ENCODE measurements at regions not wholly inside any gene's neighbourhood (a gene's known extent, or its start where the extent isn't known, plus 50 kb on each side); places are given as distances from the start of the nearest gene placed in this dataset.

DNA sequence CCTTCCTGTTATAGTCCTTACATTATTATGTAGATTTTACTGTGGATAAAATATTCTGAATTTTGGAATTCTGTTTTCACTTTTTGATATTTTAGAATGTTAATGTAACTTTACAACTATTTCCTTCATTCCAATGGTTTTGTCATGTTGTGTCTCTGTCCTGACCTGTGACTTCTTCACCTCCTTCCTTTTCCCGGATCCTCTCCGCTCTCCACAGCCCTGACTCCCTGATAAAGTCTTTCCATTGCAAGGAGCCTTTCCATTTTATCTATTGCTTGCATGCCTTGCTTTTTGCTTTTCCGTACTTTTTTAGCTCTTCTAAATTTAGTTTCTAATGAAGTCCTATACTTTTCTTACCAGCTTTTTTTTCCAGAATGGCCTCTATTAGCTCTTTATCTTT, 117.6 kb upstream of the ARRDC3 start:
- H3K4me1 Mint-ChIP-seq: peaks cover 0 to 5% (median 0%) of the 10 kb centered on the region in 4 donors
- peak overlapping the region in 1 of 3 donors; percentile 70 for H3K27ac Mint-ChIP-seq
- ATAC-seq (ENCODE audit: low read depth in 2 of 2): no peak

GRCh38 chr5:91499943-91500531, 116.9 kb upstream of the ARRDC3 start:
- Mint-ChIP-seq H3K27ac (no peak overlapping the region), H3K27me3 (peaks cover 5% of the 10 kb centered on the region), H3K4me1 (peaks cover 3 to 12% (median 5%) of the 10 kb centered on the region in 4 donors), H3K4me3 (no peak overlapping the region), H3K36me3 (no peaks in the 10 kb centered on the region), H3K9me3 (no peaks in the 10 kb centered on the region)
- Histone ChIP-seq H3K27me3 (ENCODE audit: control insufficient read depth, insufficient read depth, low read length) (no peaks in the 10 kb centered on the region), H3K36me3 (ENCODE audit: control insufficient read depth, insufficient read depth, low read length) (no peaks in the 10 kb centered on the region), H3K27ac (ENCODE audit: insufficient read depth, low read length, poor library complexity, severe bottlenecking) (no peak overlapping the region), H3K9me3 (ENCODE audit: control insufficient read depth in 2 of 2, low read length in 2 of 2) (no peaks in the 10 kb centered on the region), H3K4me1 (ENCODE audit: control insufficient read depth, insufficient read depth, low read length, poor library complexity, severe bottlenecking) (no peaks in the 10 kb centered on the region), H3K4me3 (ENCODE audit: low read depth, low read length) (no peak overlapping the region)
- ATAC-seq (ENCODE audit: low read depth in 2 of 2): no peak
- DNase-seq: peak in 2 of 3 donors; percentile 45 to 59

More for the DNA sequence above, 117.6 kb upstream of the ARRDC3 start:
- DNase-seq: no peak
- Histone ChIP-seq H3K9me3 (ENCODE audit: control insufficient read depth in 2 of 2, low read length in 2 of 2) (no peaks in the 10 kb centered on the region), H3K27me3 (ENCODE audit: control insufficient read depth, insufficient read depth, low read length) (no peaks in the 10 kb centered on the region), H3K4me1 (ENCODE audit: control insufficient read depth, insufficient read depth, low read length, poor library complexity, severe bottlenecking) (no peaks in the 10 kb centered on the region), H3K27ac (ENCODE audit: insufficient read depth, low read length, poor library complexity, severe bottlenecking) (no peak overlapping the region), H3K36me3 (ENCODE audit: control insufficient read depth, insufficient read depth, low read length) (no peaks in the 10 kb centered on the region), H3K4me3 (ENCODE audit: low read depth, low read length) (no peak overlapping the region)
- Mint-ChIP-seq H3K27me3 (peaks cover 5% of the 10 kb centered on the region), H3K4me3 (no peak overlapping the region), H3K9me3 (no peaks in the 10 kb centered on the region), H3K36me3 (no peaks in the 10 kb centered on the region)

GRCh38 chr5:91495699-91496098, 112.6 kb upstream of the ARRDC3 start:
- Histone ChIP-seq H3K4me1 (ENCODE audit: control insufficient read depth, insufficient read depth, low read length, poor library complexity, severe bottlenecking) (peaks cover 17% of the 10 kb centered on the region), H3K27me3 (ENCODE audit: control insufficient read depth, insufficient read depth, low read length) (no peaks in the 10 kb centered on the region), H3K27ac (ENCODE audit: insufficient read depth, low read length, poor library complexity, severe bottlenecking) (no peak overlapping the region), H3K4me3 (ENCODE audit: low read depth, low read length) (peak overlapping the region; percentile 19), H3K9me3 (ENCODE audit: control insufficient read depth in 2 of 2, low read length in 2 of 2) (no peaks in the 10 kb centered on the region), H3K36me3 (ENCODE audit: control insufficient read depth, insufficient read depth, low read length) (no peaks in the 10 kb centered on the region)
- no peak for ATAC-seq (ENCODE audit: low read depth in 2 of 2)
- H3K36me3 Mint-ChIP-seq: no peaks in the 10 kb centered on the region
- H3K9me3 Mint-ChIP-seq: no peaks in the 10 kb centered on the region
- H3K4me1 Mint-ChIP-seq: peaks cover 21 to 43% (median 36%) of the 10 kb centered on the region in 4 donors
- H3K4me3 Mint-ChIP-seq: peak overlapping the region in 1 of 4 donors; percentile 32
- DNase-seq: no peak
- H3K27ac Mint-ChIP-seq: no peak overlapping the region
- H3K27me3 Mint-ChIP-seq: peaks cover 1% of the 10 kb centered on the region

DNA sequence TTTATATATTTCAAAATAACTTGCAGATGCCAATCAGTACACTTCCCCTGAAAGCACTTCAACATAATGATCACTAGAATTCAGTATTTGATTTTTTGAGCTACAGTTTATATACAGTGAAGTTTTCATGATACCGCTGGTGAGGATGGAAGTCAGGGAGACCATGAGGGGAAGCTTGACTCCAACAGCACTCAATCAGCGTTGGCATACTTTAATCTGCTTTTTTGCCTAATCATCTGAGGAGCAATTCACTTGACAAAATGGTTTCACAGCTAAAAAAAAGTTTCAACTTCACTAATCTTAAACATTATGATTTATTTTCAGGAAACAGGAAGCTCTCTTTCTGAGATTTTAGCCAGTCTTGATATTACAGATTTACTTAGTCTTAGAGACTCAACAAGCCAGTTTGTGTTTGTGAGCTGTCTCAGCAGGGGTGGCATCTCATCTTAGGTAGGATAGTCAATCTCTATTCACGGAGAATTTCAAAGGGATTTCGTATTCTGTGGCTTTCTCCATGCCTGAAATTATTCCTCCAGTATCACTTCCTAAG, 111.4 kb upstream of the ARRDC3 start:
- DNase-seq: peak in 1 of 3 donors; percentile 45
- no peaks in the 10 kb centered on the region for H3K36me3 Mint-ChIP-seq
- peaks cover 17% of the 10 kb centered on the region for H3K4me1 ChIP-seq (ENCODE audit: control insufficient read depth, insufficient read depth, low read length, poor library complexity, severe bottlenecking)
- H3K27me3 Mint-ChIP-seq: no peaks in the 10 kb centered on the region
- H3K36me3 ChIP-seq (ENCODE audit: control insufficient read depth, insufficient read depth, low read length): no peaks in the 10 kb centered on the region
- H3K4me3 Mint-ChIP-seq: peak overlapping the region in 2 of 4 donors; percentile 23 to 45
- peaks cover 21 to 43% (median 33%) of the 10 kb centered on the region in 4 donors for H3K4me1 Mint-ChIP-seq
- H3K4me3 ChIP-seq (ENCODE audit: low read depth, low read length): peak overlapping the region; percentile 23
- no peaks in the 10 kb centered on the region for H3K9me3 Mint-ChIP-seq
- H3K27ac Mint-ChIP-seq: peak overlapping the region in 2 of 3 donors; percentile 13 to 67
- no peak overlapping the region for H3K27ac ChIP-seq (ENCODE audit: insufficient read depth, low read length, poor library complexity, severe bottlenecking)
- ATAC-seq (ENCODE audit: low read depth in 2 of 2): no peak
- no peaks in the 10 kb centered on the region for H3K9me3 ChIP-seq (ENCODE audit: control insufficient read depth in 2 of 2, low read length in 2 of 2)
- no peaks in the 10 kb centered on the region for H3K27me3 ChIP-seq (ENCODE audit: control insufficient read depth, insufficient read depth, low read length)

DNA sequence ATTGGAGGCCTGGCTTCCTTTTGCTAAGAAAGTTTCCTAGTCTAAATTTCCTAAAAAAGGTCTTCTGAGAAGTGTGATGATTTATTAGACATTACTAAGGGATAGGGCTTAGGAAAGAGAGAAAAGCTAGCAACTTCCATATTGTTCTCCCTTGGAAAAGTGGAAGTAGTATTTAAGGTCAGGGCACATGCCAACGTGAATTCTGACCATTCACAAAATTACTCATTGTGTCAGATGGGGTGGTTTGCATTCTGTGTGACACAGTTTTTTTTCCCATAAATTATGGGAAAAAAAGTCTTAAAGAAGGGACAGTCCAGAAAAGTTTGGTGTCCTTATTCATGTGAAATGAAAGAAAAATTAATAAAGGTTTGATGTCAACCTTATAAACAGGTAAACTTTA, 110.0 kb upstream of the ARRDC3 start:
- H3K27me3 Mint-ChIP-seq: no peaks in the 10 kb centered on the region

GRCh38 chr5:91491229-91491628, 108.1 kb upstream of the ARRDC3 start:
- Histone ChIP-seq H3K36me3 (ENCODE audit: control insufficient read depth, insufficient read depth, low read length) (no peaks in the 10 kb centered on the region), H3K4me3 (ENCODE audit: low read depth, low read length) (no peak overlapping the region), H3K27ac (ENCODE audit: insufficient read depth, low read length, poor library complexity, severe bottlenecking) (no peak overlapping the region), H3K9me3 (ENCODE audit: control insufficient read depth in 2 of 2, low read length in 2 of 2) (no peaks in the 10 kb centered on the region), H3K4me1 (ENCODE audit: control insufficient read depth, insufficient read depth, low read length, poor library complexity, severe bottlenecking) (peaks cover 17% of the 10 kb centered on the region), H3K27me3 (ENCODE audit: control insufficient read depth, insufficient read depth, low read length) (no peaks in the 10 kb centered on the region)
- DNase-seq (no peak), ATAC-seq (ENCODE audit: low read depth in 2 of 2) (no peak)
- no peak overlapping the region for H3K4me3 Mint-ChIP-seq
- H3K9me3 Mint-ChIP-seq: peaks cover 0 to 2% (median 0%) of the 10 kb centered on the region in 7 donors
- H3K27me3 Mint-ChIP-seq: peaks cover 4% of the 10 kb centered on the region
- H3K36me3 Mint-ChIP-seq: no peaks in the 10 kb centered on the region
- H3K4me1 Mint-ChIP-seq: peaks cover 21 to 43% (median 36%) of the 10 kb centered on the region in 4 donors
- H3K27ac Mint-ChIP-seq: peak overlapping the region in 2 of 3 donors; percentile 1 to 17

More for the DNA sequence above, 110.0 kb upstream of the ARRDC3 start:
- no peak overlapping the region for H3K27ac ChIP-seq (ENCODE audit: insufficient read depth, low read length, poor library complexity, severe bottlenecking)
- Mint-ChIP-seq H3K9me3 (peaks cover 0 to 2% (median 0%) of the 10 kb centered on the region in 7 donors), H3K36me3 (no peaks in the 10 kb centered on the region), H3K27ac (peak overlapping the region in 2 of 3 donors; percentile 5 to 44), H3K4me3 (peak overlapping the region; percentile 28 to 70 (median 60)), H3K4me1 (peaks cover 21 to 43% (median 36%) of the 10 kb centered on the region in 4 donors)
- no peaks in the 10 kb centered on the region for H3K27me3 ChIP-seq (ENCODE audit: control insufficient read depth, insufficient read depth, low read length)
- H3K9me3 ChIP-seq (ENCODE audit: control insufficient read depth in 2 of 2, low read length in 2 of 2): no peaks in the 10 kb centered on the region
- no peak for DNase-seq
- no peak for ATAC-seq (ENCODE audit: low read depth in 2 of 2)
- H3K4me1 ChIP-seq (ENCODE audit: control insufficient read depth, insufficient read depth, low read length, poor library complexity, severe bottlenecking): peaks cover 17% of the 10 kb centered on the region
- no peaks in the 10 kb centered on the region for H3K36me3 ChIP-seq (ENCODE audit: control insufficient read depth, insufficient read depth, low read length)
- peak overlapping the region; percentile 64 for H3K4me3 ChIP-seq (ENCODE audit: low read depth, low read length)

GRCh38 chr5:91490316-91490715, 107.2 kb upstream of the ARRDC3 start:
- DNase-seq (no peak), ATAC-seq (ENCODE audit: low read depth in 2 of 2) (no peak)
- Histone ChIP-seq H3K27me3 (ENCODE audit: control insufficient read depth, insufficient read depth, low read length) (no peaks in the 10 kb centered on the region), H3K4me3 (ENCODE audit: low read depth, low read length) (no peak overlapping the region), H3K9me3 (ENCODE audit: control insufficient read depth in 2 of 2, low read length in 2 of 2) (no peaks in the 10 kb centered on the region), H3K27ac (ENCODE audit: insufficient read depth, low read length, poor library complexity, severe bottlenecking) (no peak overlapping the region), H3K4me1 (ENCODE audit: control insufficient read depth, insufficient read depth, low read length, poor library complexity, severe bottlenecking) (peaks cover 17% of the 10 kb centered on the region), H3K36me3 (ENCODE audit: control insufficient read depth, insufficient read depth, low read length) (no peaks in the 10 kb centered on the region)
- Mint-ChIP-seq H3K4me3 (no peak overlapping the region), H3K9me3 (peaks cover 0 to 2% (median 0%) of the 10 kb centered on the region in 7 donors), H3K27ac (no peak overlapping the region), H3K27me3 (peaks cover 4% of the 10 kb centered on the region), H3K4me1 (peaks cover 21 to 40% (median 33%) of the 10 kb centered on the region in 4 donors), H3K36me3 (no peaks in the 10 kb centered on the region)

DNA sequence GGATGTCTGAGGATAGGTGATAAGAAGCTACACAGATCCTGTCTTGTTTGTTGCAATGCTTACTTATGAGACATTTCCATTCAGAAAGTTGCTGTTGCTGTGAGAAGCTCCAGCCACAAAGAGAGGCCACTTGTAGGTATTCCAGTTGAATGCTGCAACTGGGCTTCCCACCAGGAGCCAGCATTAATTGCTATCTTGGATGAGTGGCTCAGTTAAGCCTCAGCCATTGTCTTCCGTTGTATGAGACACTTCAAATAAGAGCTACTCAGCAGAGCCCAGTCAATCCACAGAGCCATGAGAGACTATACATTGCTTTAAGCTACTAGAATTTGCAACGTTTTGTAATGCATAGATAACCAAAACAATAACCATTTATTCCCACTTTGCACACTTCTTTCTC, 104.3 kb upstream of the ARRDC3 start:
- Histone ChIP-seq H3K36me3 (ENCODE audit: control insufficient read depth, insufficient read depth, low read length) (no peaks in the 10 kb centered on the region), H3K27me3 (ENCODE audit: control insufficient read depth, insufficient read depth, low read length) (no peaks in the 10 kb centered on the region), H3K4me1 (ENCODE audit: control insufficient read depth, insufficient read depth, low read length, poor library complexity, severe bottlenecking) (peaks cover 2% of the 10 kb centered on the region), H3K27ac (ENCODE audit: insufficient read depth, low read length, poor library complexity, severe bottlenecking) (no peak overlapping the region), H3K9me3 (ENCODE audit: control insufficient read depth in 2 of 2, low read length in 2 of 2) (no peaks in the 10 kb centered on the region), H3K4me3 (ENCODE audit: low read depth, low read length) (no peak overlapping the region)
- H3K27ac Mint-ChIP-seq: no peak overlapping the region
- no peak overlapping the region for H3K4me3 Mint-ChIP-seq
- peaks cover 4% of the 10 kb centered on the region for H3K27me3 Mint-ChIP-seq
- no peak for DNase-seq
- peaks cover 6 to 18% (median 12%) of the 10 kb centered on the region in 4 donors for H3K4me1 Mint-ChIP-seq
- peaks cover 0 to 2% (median 0%) of the 10 kb centered on the region in 7 donors for H3K9me3 Mint-ChIP-seq
- H3K36me3 Mint-ChIP-seq: no peaks in the 10 kb centered on the region
- no peak for ATAC-seq (ENCODE audit: low read depth in 2 of 2)

Measured in CD4-positive, CD25-positive, alpha-beta regulatory T cell (primary cell).